ENCODE measurements at regions not wholly inside any gene's neighbourhood (a gene's known extent, or its start where the extent isn't known, plus 50 kb on each side); places are given as distances from the start of the nearest gene placed in this dataset.

DNA sequence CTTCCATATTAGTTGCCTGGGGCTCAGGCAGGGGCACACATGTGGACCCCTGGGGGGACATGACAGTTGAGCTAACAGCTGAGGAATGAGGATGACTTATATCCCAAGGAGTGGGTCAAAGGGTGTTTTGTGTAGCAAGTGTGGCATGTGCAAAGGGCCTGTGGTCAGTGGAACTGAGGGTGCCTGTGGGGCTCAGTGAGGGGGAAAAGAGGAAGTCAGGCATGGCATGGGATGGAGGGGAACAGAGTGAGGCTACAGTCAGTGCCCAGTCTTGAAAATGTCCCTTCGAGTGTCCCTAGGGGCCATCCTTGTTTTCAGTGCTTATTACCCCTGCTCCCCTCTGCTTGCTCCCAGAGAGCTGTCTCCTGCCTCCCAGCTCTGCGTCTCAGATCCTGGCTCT lies 64.3 kb upstream of the CD99 start:
- Mint-ChIP-seq H3K27ac (no peak overlapping the region), H3K9me3 (ENCODE audit: insufficient read depth) (peaks cover 28% of the 10 kb centered on the region), H3K4me1 (ENCODE audit: low read depth) (peaks cover 47% of the 10 kb centered on the region), H3K27me3 (ENCODE audit: low read depth) (no peaks in the 10 kb centered on the region), H3K36me3 (ENCODE audit: low read depth) (peaks cover 86% of the 10 kb centered on the region), H3K4me3 (no peak overlapping the region)
- DNase-seq (peak; percentile 18), ATAC-seq (no peak)
- ChIA-PET POLR2A (no interaction called here), CTCF (no interaction called here)

DNA sequence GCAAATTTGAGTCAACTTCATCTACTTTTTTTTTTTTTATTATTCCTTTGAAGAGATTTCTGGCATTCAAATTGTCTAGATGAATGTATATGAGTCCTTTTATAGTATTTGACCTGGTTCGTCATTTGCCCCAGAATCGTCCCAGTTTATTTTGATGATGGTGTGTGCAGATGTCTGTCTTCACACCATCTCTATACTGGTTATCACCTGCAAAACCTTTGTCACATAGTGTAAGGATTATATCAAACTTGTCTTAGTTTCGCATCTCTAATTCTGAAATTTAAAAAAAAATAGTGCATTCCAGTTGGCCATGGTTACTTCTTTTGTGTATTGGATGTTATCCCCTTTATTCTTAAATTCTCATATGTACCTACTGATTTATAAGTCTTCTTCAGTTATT lies 70.5 kb upstream of the CD99 start:
- ChIA-PET CTCF (no interaction called here), POLR2A (no interaction called here)
- DNase-seq: no peak
- no peaks in the 10 kb centered on the region for H3K9me3 Mint-ChIP-seq (ENCODE audit: insufficient read depth)
- no peak for ATAC-seq
- H3K27ac Mint-ChIP-seq: no peak overlapping the region
- no peak overlapping the region for H3K4me3 Mint-ChIP-seq
- no peaks in the 10 kb centered on the region for H3K27me3 Mint-ChIP-seq (ENCODE audit: low read depth)
- H3K36me3 Mint-ChIP-seq (ENCODE audit: low read depth): peaks cover 75% of the 10 kb centered on the region
- H3K4me1 Mint-ChIP-seq (ENCODE audit: low read depth): peaks cover 8% of the 10 kb centered on the region

DNA sequence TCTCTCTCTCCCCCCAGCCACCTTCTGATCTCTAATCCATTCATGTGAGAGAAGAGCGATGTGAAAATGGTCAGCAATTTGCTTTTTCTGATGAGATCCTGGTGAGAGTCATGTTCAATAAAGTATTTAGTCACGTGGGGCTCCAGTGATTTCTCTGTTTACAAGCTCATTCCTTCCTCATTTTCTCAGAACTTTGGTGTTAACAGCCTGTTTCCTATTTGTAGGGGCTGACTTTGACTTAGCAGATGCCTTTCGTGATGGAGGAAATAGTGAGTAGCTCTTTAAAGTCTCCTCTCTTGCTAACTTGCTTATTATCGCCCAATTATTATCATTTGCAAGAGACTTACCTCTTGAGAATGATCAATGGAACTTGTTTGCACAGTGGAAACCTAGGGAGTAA lies 72.6 kb upstream of the CD99 start:
- POLR2A ChIA-PET: no interaction called here
- ATAC-seq (no peak), DNase-seq (no peak)
- Mint-ChIP-seq H3K9me3 (ENCODE audit: insufficient read depth) (no peaks in the 10 kb centered on the region), H3K27me3 (ENCODE audit: low read depth) (no peaks in the 10 kb centered on the region), H3K4me1 (ENCODE audit: low read depth) (peaks cover 24% of the 10 kb centered on the region), H3K36me3 (ENCODE audit: low read depth) (peaks cover 83% of the 10 kb centered on the region), H3K4me3 (no peak overlapping the region), H3K27ac (no peak overlapping the region)
- CTCF ChIA-PET: no interaction called here

DNA sequence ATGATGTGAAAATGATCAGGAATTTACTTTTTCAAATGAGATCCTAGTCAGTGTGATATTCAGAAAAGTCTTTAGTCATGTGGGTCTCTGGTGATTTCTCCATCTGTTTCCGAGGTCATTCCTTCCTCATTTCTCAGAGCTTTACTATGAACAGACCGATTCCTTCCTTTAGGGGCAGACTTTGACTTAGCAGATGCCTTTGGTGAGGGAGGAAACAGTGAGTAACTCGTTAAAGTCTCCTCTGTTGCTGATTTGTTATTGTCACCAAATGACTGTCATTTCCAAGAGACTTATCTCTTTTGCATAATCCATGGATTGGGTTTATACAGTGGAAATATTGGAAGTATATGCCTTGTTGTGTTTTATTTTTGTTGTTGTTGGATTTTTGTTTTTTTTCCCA lies 76.2 kb upstream of the CD99 start:
- Mint-ChIP-seq H3K27me3 (ENCODE audit: low read depth) (no peaks in the 10 kb centered on the region), H3K4me1 (ENCODE audit: low read depth) (peaks cover 48% of the 10 kb centered on the region), H3K36me3 (ENCODE audit: low read depth) (peaks cover 80% of the 10 kb centered on the region), H3K4me3 (no peak overlapping the region), H3K27ac (no peak overlapping the region), H3K9me3 (ENCODE audit: insufficient read depth) (no peaks in the 10 kb centered on the region)
- DNase-seq: peak; percentile 19
- POLR2A ChIA-PET: no interaction called here
- CTCF ChIA-PET: no interaction called here
- no peak for ATAC-seq

DNA sequence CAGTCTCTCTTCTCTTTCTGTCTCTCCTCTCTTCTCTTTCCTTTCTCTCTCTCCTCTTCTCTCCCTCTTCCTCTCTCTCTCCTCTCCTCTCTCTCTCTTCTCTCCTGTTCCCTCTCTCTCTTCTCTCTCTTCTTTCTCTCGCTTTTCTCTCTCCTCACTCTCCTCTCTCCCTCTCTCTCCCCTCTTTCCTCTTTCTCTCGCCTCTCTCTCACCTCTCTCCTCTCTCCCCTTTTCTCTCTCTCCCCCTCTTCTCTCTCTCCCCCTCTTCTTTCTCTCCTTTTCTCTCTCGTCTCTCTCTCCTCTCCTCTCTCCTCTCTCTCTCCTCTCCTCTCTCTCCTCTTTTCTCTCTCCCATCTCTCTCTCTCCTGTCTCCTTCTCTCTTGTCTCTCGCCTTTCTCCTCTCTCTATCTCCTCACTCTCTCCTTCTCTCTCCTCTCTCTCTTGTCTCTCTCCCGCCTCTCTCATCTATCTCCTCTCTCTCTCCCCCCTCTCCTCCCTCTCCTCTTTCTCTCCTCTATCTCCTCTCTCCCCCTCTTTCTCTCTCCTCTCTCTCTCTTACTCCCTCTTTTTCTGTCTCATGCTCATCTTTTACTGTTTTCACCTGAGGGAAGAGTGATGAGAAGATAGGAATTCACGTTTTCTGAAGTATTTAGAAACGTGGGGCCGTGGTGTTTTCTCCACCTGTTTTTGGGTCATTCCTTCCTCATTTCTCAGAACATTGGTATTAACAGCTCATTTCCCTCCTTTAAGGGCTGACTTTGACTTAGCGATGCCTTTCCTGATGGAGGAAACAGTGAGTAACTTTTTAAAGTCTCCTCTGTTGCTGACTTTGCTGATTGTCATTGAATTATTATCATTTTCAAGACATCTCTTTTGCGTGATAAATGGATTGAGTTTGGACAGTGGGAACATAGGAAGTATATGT lies 80.6 kb upstream of the CD99 start:
- POLR2A ChIA-PET: no interaction called here
- no peaks in the 10 kb centered on the region for H3K27me3 Mint-ChIP-seq (ENCODE audit: low read depth)
- H3K36me3 Mint-ChIP-seq (ENCODE audit: low read depth): peaks cover 59% of the 10 kb centered on the region
- CTCF ChIA-PET: no interaction called here
- H3K9me3 Mint-ChIP-seq (ENCODE audit: insufficient read depth): no peaks in the 10 kb centered on the region
- DNase-seq: no peak
- peak overlapping the region; percentile 72 for H3K27ac Mint-ChIP-seq
- ATAC-seq: no peak
- H3K4me3 Mint-ChIP-seq: peak overlapping the region; percentile 94
- H3K4me1 Mint-ChIP-seq (ENCODE audit: low read depth): peaks cover 58% of the 10 kb centered on the region

DNA sequence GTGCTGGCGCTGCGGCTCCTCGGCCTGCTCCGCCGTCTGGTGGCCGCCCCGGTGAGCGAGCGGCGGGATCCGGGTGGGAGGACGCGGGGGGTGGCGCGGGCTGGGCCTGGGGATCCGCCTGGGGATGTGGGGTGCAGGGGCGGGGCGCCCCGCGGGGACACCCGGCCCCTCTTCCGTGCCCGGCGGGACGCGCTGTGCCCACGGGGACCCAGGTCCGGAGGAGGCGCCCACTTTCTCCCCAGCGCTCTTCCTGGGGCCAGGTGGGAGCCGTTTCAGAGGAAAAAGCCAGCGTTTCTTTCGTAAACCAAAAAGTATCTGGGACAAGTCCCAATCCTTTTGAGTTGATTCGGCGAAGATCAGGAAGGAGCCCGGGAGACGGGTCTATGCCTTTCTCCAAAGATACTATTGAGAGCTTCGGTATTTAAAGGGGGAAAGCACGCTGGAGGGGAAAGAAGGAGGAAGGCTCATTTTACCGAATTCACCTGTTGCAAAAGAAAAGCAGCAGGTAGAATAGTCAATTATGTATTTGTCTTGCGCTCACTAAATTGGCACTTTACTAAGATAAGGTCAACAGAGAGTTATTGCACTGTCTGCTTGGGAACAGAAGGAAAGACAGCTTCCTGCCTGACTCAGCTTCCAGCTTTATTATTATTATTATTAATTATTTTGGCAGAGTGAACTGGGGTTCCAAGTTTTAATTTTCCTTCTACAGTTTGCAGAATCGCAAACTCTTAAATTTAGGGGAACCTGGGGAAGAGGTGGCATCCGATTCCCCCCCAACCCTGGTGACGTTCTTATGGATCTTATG lies 81.5 kb upstream of the CD99 start:
- ATAC-seq (peak; percentile 57), DNase-seq (no peak)
- Mint-ChIP-seq H3K36me3 (ENCODE audit: low read depth) (peaks cover 56% of the 10 kb centered on the region), H3K27ac (peak overlapping the region; percentile 72), H3K4me1 (ENCODE audit: low read depth) (peaks cover 55% of the 10 kb centered on the region), H3K4me3 (peak overlapping the region; percentile 94), H3K9me3 (ENCODE audit: insufficient read depth) (no peaks in the 10 kb centered on the region), H3K27me3 (ENCODE audit: low read depth) (no peaks in the 10 kb centered on the region)
- ChIA-PET CTCF (no interaction called here), POLR2A (no interaction called here)

DNA sequence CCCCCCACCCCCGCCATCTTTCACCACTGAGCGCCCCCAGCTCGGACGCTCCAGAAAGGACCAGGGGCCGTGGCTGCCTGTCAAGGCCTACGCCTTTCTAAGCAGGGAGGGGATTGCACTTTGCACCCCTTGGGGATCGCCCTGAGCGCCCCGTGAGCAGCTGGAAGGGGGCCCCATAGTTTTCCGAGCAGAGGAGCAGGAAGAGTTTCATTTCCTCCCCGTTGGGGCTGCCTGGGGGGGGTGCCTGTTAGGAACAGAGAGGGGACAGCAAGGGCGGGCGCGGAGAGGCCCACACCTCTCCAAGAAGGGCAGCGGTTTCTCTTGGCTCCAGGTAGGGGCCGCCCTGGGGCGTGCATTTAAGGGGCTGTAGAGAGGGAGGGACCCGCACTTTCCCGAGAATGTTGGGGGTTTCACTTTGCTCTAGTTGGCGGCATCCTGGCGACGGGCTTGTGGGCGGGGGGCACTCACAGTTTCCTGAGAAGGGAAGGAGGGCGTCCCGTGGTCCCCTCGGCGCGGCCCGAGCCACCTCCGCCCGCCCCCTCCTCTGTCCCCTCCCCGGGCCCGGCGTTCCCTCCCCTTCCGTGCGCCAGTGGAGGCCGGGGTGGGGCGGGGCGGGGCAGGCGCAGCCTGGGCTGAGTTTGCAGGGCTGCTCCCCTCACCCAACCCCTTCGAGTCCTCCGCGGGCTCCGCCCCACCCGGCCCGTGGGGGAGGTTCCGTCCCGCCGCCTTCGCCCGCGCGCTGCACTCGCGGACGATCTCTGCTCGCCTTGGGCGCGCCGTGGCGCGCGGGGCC lies 82.3 kb upstream of the CD99 start:
- peaks cover 52% of the 10 kb centered on the region for H3K4me1 Mint-ChIP-seq (ENCODE audit: low read depth)
- H3K27me3 Mint-ChIP-seq (ENCODE audit: low read depth): no peaks in the 10 kb centered on the region
- H3K36me3 Mint-ChIP-seq (ENCODE audit: low read depth): peaks cover 53% of the 10 kb centered on the region
- peak; percentile 96 for ATAC-seq
- H3K27ac Mint-ChIP-seq: peak overlapping the region; percentile 88
- ChIA-PET POLR2A (no interaction called here), CTCF (no interaction called here)
- H3K4me3 Mint-ChIP-seq: peak overlapping the region; percentile 94
- no peaks in the 10 kb centered on the region for H3K9me3 Mint-ChIP-seq (ENCODE audit: insufficient read depth)
- peak; percentile 92 for DNase-seq

DNA sequence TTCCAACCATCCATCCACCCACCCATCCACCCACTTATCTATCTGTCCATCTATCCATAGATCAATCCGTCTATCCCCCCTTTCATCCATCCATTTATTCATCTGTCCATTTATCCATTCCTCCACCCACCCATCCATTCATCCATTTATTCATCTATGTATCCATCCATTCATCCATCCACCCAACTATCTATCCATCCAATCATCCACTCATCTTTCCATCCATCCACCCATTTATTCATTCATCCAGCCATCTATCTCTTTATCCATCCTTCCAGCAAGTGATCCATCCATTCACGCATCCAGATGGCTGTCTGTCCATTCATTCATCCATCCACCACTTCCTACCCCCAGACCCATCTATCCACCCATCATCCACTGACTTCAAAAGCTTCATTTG lies 84.0 kb upstream of the CD99 start:
- DNase-seq: no peak
- Mint-ChIP-seq H3K9me3 (ENCODE audit: insufficient read depth) (no peaks in the 10 kb centered on the region), H3K36me3 (ENCODE audit: low read depth) (peaks cover 48% of the 10 kb centered on the region), H3K4me3 (peak overlapping the region; percentile 94), H3K27me3 (ENCODE audit: low read depth) (no peaks in the 10 kb centered on the region), H3K4me1 (ENCODE audit: low read depth) (peaks cover 42% of the 10 kb centered on the region), H3K27ac (no peak overlapping the region)
- ATAC-seq: no peak
- CTCF ChIA-PET: no interaction called here
- POLR2A ChIA-PET: no interaction called here

DNA sequence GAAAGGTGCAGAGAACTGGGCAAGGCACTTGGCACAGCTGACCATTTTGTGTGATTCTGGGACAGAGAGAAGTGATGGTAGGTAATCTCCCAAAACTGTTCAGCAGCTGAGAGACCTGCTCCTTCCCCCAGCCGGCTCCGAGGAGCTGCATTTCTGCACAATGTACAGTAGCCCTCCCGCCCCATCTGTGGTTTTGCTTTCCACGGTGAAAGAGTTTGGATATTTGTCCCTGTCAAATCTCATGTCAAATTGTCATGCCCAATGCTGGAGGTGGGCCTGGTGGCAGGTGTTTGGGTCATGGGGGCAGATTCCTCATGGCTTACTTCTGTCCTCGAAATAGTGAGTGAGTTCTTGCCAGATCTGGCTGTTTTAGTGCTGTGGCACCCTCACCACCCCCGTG lies 90.5 kb upstream of the CD99 start:
- peaks cover 52% of the 10 kb centered on the region for H3K36me3 Mint-ChIP-seq (ENCODE audit: low read depth)
- H3K4me3 Mint-ChIP-seq: no peak overlapping the region
- no peak overlapping the region for H3K27ac Mint-ChIP-seq
- peaks cover 6% of the 10 kb centered on the region for H3K4me1 Mint-ChIP-seq (ENCODE audit: low read depth)
- DNase-seq (no peak), ATAC-seq (no peak)
- no peaks in the 10 kb centered on the region for H3K9me3 Mint-ChIP-seq (ENCODE audit: insufficient read depth)
- H3K27me3 Mint-ChIP-seq (ENCODE audit: low read depth): no peaks in the 10 kb centered on the region
- ChIA-PET CTCF (no interaction called here), POLR2A (no interaction called here)

DNA sequence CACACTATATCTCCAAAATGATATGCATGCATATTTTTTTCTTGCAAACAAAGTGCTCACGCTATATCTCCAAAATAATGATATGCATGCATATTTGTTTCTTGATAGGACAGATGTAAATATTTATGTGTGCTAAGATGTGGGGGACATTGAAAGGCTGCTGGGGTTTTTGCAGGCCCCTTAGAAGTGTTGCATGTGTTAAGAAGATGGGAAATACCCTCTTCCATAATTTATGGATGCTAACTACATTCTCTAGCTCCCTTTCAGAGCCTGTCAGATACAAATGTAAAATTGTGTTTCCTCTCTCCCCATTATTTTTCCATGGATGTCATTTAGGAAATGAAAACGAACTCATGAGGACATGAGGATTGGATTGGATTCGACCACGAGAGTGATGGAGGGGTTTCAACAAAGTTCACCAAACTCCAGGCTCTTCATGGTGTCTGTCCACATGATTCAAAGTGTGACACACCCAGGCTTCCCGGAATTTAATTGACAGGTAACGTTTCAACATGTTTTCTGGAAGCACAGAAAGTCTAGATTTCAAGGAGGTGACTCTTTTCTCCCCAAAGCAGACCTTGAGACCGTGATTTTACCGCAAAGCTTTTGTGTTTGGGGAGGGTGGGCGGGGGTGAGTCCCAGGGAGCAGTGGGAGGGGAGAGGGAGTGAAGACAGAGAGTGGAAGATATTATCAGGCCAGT lies 94.4 kb upstream of the CD99 start:
- Mint-ChIP-seq H3K27me3 (ENCODE audit: low read depth) (no peaks in the 10 kb centered on the region), H3K36me3 (ENCODE audit: low read depth) (peaks cover 29% of the 10 kb centered on the region), H3K4me3 (no peak overlapping the region), H3K27ac (no peak overlapping the region), H3K4me1 (ENCODE audit: low read depth) (peaks cover 13% of the 10 kb centered on the region), H3K9me3 (ENCODE audit: insufficient read depth) (no peaks in the 10 kb centered on the region)
- ATAC-seq: no peak
- ChIA-PET POLR2A (no interaction called here), CTCF (no interaction called here)
- no peak for DNase-seq

DNA sequence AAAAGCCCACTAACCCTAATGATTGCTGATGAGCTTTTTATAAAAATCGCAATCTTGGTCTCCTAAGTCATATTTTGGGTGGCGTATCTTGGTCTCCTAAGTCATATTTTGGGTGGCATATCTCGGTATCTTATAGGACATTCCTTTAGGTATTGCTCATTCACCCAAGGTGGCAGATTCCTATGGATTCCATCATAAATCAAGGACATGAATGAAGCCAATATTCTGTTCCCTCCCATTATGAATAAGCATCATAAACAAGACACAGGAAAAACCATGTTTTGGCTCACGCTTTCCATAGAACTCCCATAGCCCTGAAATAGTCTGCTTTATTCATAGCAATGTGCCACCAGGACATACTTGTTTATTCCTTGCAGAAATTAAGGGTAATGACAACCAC lies 95.0 kb upstream of the CD99 start:
- peaks cover 25% of the 10 kb centered on the region for H3K36me3 Mint-ChIP-seq (ENCODE audit: low read depth)
- ChIA-PET POLR2A (no interaction called here), CTCF (no interaction called here)
- no peaks in the 10 kb centered on the region for H3K9me3 Mint-ChIP-seq (ENCODE audit: insufficient read depth)
- H3K4me3 Mint-ChIP-seq: no peak overlapping the region
- H3K27ac Mint-ChIP-seq: no peak overlapping the region
- no peak for DNase-seq
- ATAC-seq: no peak
- H3K4me1 Mint-ChIP-seq (ENCODE audit: low read depth): peaks cover 13% of the 10 kb centered on the region
- H3K27me3 Mint-ChIP-seq (ENCODE audit: low read depth): no peaks in the 10 kb centered on the region

All from activated CD8-positive, alpha-beta T cell treated with anti-CD3 and anti-CD28 coated beads, Interleukin-2, amount 10 ng/mL, durations not matched to agents 7 days and 5 days (primary cell).